HEK293 (cell line): ENCODE measurements at regions not wholly inside any gene's neighbourhood (a gene's known extent, or its start where the extent isn't known, plus 50 kb on each side); places are given as distances from the start of the nearest gene placed in this dataset.

ENCODE experiments used
- CTCF ChIP-seq: fragments of 450-650 bp; formaldehyde crosslinking; IDR thresholded peaks from 2 replicates; pipeline ENCODE4 v1.5.1; 2016; ENCODE audit warnings: missing biosample characterization, missing genetic modification characterization
- ZNF223 ChIP-seq: fragments of 450-650 bp; formaldehyde crosslinking; IDR thresholded peaks from 2 replicates; pipeline ENCODE4 v1.5.1; 2016; ENCODE audit warnings: missing biosample characterization, missing genetic modification characterization
- ZNF518A ChIP-seq: fragments of 450-650 bp; formaldehyde crosslinking; conservative IDR thresholded peaks from 2 replicates; pipeline ENCODE4 v1.5.1; 2016; ENCODE audit warnings: low read depth, missing biosample characterization, missing genetic modification characterization
- ZNF600 ChIP-seq: fragments of 450-650 bp; formaldehyde crosslinking; IDR thresholded peaks from 2 replicates; pipeline ENCODE4 v1.5.1; 2016; ENCODE audit warnings: missing biosample characterization, missing genetic modification characterization
- ZNF747 ChIP-seq: fragments of 450-650 bp; formaldehyde crosslinking; IDR thresholded peaks from 2 replicates; pipeline ENCODE4 v1.5.1; 2016; ENCODE audit warnings: missing biosample characterization, missing genetic modification characterization

- TF ChIP-seq ZNF600 (tag by site-specific recombination) = no peak
- no peak for TF ChIP-seq CTCF (tag by site-specific recombination)
- TF ChIP-seq ZNF747 (tag by site-specific recombination) = no peak
- TF ChIP-seq ZNF223 (tag by site-specific recombination) = no peak
- no peak for TF ChIP-seq ZNF518A
These were observed 418.4 kb upstream of the FSTL5 start for GRCh38 chr4:162582180-162582579.
